ENCODE measurements at regions not wholly inside any gene's neighbourhood (a gene's known extent, or its start where the extent isn't known, plus 50 kb on each side); places are given as distances from the start of the nearest gene placed in this dataset.

DNA sequence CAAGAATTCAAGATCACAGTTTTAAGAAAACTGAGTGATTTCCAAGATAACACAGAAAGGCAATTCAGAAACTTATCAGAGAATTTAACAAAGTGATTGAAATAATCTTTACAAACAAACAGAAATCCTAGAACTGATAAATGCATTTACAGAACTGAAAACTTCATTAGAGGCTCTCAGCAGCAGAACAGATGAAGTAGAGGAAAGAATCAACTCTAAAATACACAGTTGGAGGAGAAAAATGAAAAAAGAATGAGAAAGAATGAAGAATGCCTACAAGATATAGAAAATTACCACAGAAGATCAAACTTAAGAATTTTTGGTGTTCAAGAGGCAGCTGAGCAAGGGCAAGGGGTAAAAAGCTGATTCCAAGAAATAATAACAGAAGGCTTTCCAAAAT is 168.8 kb downstream of the POLR2M start:
- TF ChIP-seq ZNF274 (IDR thresholded peaks at IDR 0.05; ENCODE audit: low read depth, low read length) (no peak), YY1 (IDR thresholded peaks at IDR 0.05; ENCODE audit: insufficient read depth, insufficient read length) (no peak)

Measured in NT2/D1 (cell line).